ENCODE measurements at regions not wholly inside any gene's neighbourhood (a gene's known extent, or its start where the extent isn't known, plus 50 kb on each side); places are given as distances from the start of the nearest gene placed in this dataset.

GRCh38 chr18:8966821-8967220 lies 135.7 kb upstream of the NDUFV2 start:
- in situ Hi-C loops (cut with HindIII; ENCODE audit: low sequenced_read_pairs) = no loop called here
- no peak for TF ChIP-seq CTCF (IDR thresholded peaks at IDR 0.05; ENCODE audit: low read depth, low read length)
- DNase-seq (ENCODE audit: low read depth, low spot score) = no peak
- no peak overlapping the region for H3K4me3 ChIP-seq (ENCODE audit: low read depth, low read length)

- no peak for DNase-seq (ENCODE audit: low read depth, low spot score)
- TF ChIP-seq CTCF (IDR thresholded peaks at IDR 0.05; ENCODE audit: low read depth, low read length) = no peak
- H3K4me3 ChIP-seq (ENCODE audit: low read depth, low read length) = no peak overlapping the region
- in situ Hi-C loops (cut with HindIII; ENCODE audit: low sequenced_read_pairs) = no loop called here
These were observed 134.9 kb upstream of the NDUFV2 start for GRCh38 chr18:8967573-8967972.

GRCh38 chr18:8969639-8970390 lies 132.7 kb upstream of the NDUFV2 start:
- no peak overlapping the region for H3K4me3 ChIP-seq (ENCODE audit: low read depth, low read length)
- DNase-seq (ENCODE audit: low read depth, low spot score) = no peak
- in situ Hi-C loops (cut with HindIII; ENCODE audit: low sequenced_read_pairs) = no loop called here
- no peak for TF ChIP-seq CTCF (IDR thresholded peaks at IDR 0.05; ENCODE audit: low read depth, low read length)

- H3K4me3 ChIP-seq (ENCODE audit: low read depth, low read length) = no peak overlapping the region
- no peak for TF ChIP-seq CTCF (IDR thresholded peaks at IDR 0.05; ENCODE audit: low read depth, low read length)
- in situ Hi-C loops (cut with HindIII; ENCODE audit: low sequenced_read_pairs) = no loop called here
- DNase-seq (ENCODE audit: low read depth, low spot score) = no peak
These were observed 131.7 kb upstream of the NDUFV2 start for GRCh38 chr18:8970843-8971242.

- in situ Hi-C loops (cut with HindIII; ENCODE audit: low sequenced_read_pairs) = no loop called here
- no peak for DNase-seq (ENCODE audit: low read depth, low spot score)
- TF ChIP-seq CTCF (IDR thresholded peaks at IDR 0.05; ENCODE audit: low read depth, low read length) = no peak
- no peak overlapping the region for H3K4me3 ChIP-seq (ENCODE audit: low read depth, low read length)
These were observed 130.4 kb upstream of the NDUFV2 start for GRCh38 chr18:8972116-8972515.

GRCh38 chr18:8974279-8974678 lies 128.2 kb upstream of the NDUFV2 start:
- in situ Hi-C loops (cut with HindIII; ENCODE audit: low sequenced_read_pairs) = no loop called here
- no peak overlapping the region for H3K4me3 ChIP-seq (ENCODE audit: low read depth, low read length)
- TF ChIP-seq CTCF (IDR thresholded peaks at IDR 0.05; ENCODE audit: low read depth, low read length) = no peak
- DNase-seq (ENCODE audit: low read depth, low spot score) = no peak
